ENCODE measurements at regions not wholly inside any gene's neighbourhood (a gene's known extent, or its start where the extent isn't known, plus 50 kb on each side); places are given as distances from the start of the nearest gene placed in this dataset.

DNA sequence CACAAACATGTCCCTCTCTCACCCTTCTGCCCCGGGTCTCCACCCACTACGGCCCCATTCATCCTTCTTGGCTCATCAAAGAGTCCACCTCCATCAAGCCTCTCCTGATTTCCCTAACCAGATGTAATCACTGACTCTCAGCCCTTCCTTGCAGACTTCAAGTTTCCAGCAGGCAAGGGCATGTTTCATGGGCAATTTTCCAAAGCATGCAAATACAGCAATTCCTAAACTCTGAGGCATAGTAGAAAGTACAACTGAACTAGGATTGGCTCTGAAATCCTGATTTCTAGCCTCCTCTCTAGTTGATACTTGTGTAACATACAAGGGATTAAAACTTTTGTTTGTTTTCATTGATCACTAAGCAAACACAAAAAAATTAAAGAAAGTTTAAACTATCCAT is 109.1 kb upstream of the GADD45A start:
- intact Hi-C loops (cut with DNase I), result no loop called here
- ATAC-seq (ENCODE audit: poor library complexity), result no peak
- DNase-seq, result no peak

GRCh38 chr1:67576474-67576873 is 108.5 kb upstream of the GADD45A start:
- DNase-seq (no peak), ATAC-seq (ENCODE audit: poor library complexity) (no peak)
- intact Hi-C loops (cut with DNase I), result no loop called here

- no peak for DNase-seq
- intact Hi-C loops (cut with DNase I), result no loop called here
- ATAC-seq (ENCODE audit: poor library complexity), result no peak
Measured at GRCh38 chr1:67577646-67578045, 107.4 kb upstream of the GADD45A start.

- ATAC-seq (ENCODE audit: poor library complexity), result peak; percentile 49
- intact Hi-C loops (cut with DNase I), result no loop called here
- DNase-seq, result no peak
Measured at GRCh38 chr1:67578397-67579020, 106.5 kb upstream of the GADD45A start.

GRCh38 chr1:67579623-67580394 is 105.2 kb upstream of the GADD45A start:
- no peak for ATAC-seq (ENCODE audit: poor library complexity)
- intact Hi-C loops (cut with DNase I), result no loop called here

GRCh38 chr1:67580691-67581403 is 104.2 kb upstream of the GADD45A start:
- no peak for DNase-seq
- intact Hi-C loops (cut with DNase I), result no loop called here
- no peak for ATAC-seq (ENCODE audit: poor library complexity)

More at GRCh38 chr1:67579623-67580394, 105.2 kb upstream of the GADD45A start:
- DNase-seq, result no peak

- intact Hi-C loops (cut with DNase I), result no loop called here
- ATAC-seq (ENCODE audit: poor library complexity) (peak; percentile 29), DNase-seq (no peak)
Measured at GRCh38 chr1:67582625-67583461, 102.2 kb upstream of the GADD45A start.

DNA sequence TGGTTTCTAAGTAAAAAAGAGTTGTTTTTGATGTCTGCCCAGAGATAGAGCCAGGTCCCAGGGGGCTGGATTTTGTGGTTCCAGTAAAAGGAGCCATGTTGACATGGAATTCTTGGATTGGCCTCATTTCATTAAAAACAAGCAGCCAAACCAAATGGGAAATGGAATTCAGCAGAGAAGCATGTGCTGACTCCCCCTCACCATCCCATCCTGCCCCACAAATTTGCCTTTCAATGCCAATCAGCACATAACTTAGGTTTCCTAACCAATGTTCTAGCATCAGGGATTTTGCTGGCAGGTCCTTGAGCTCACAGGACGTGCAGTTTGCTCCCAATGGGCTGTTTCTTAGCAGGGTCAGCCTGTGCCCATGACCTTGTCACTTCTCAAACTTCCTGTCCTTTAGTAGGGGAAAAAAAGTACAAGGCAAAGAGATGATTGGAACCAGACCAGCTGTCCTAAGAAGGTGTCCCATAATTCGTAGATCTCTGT is 101.5 kb upstream of the GADD45A start:
- no peak for DNase-seq
- intact Hi-C loops (cut with DNase I), result no loop called here
- ATAC-seq (ENCODE audit: poor library complexity), result no peak

DNA sequence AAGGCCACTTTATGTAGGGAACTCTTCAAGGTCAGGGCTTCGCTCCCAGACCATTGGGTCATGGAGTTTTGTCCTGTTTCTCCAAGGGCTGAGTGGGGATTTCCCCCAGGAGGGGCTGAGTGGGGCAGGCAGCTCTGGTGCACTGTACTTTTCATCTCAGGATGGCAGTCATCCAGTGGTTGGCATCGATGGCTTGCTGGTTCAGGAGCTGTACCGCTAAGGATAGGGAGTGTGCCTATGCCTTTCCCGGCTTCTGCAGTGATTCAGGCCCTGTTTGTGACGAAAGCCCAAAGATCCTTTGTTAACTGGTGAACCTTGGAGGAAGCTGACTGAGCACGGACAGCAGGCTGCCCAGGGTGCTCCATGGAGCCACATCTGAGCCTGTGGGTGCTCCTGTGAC is 100.1 kb upstream of the GADD45A start:
- ATAC-seq (ENCODE audit: poor library complexity) (peak; percentile 66), DNase-seq (no peak)

GRCh38 chr1:67586596-67586995 is 98.4 kb upstream of the GADD45A start:
- ATAC-seq (ENCODE audit: poor library complexity) (no peak), DNase-seq (no peak)
- intact Hi-C loops (cut with DNase I), result no loop called here

More for the DNA sequence above, 100.1 kb upstream of the GADD45A start:
- intact Hi-C loops (cut with DNase I), result no loop called here

- DNase-seq, result no peak
- intact Hi-C loops (cut with DNase I), result no loop called here
- no peak for ATAC-seq (ENCODE audit: poor library complexity)
Measured at GRCh38 chr1:67588178-67588855, 96.7 kb upstream of the GADD45A start.

DNA sequence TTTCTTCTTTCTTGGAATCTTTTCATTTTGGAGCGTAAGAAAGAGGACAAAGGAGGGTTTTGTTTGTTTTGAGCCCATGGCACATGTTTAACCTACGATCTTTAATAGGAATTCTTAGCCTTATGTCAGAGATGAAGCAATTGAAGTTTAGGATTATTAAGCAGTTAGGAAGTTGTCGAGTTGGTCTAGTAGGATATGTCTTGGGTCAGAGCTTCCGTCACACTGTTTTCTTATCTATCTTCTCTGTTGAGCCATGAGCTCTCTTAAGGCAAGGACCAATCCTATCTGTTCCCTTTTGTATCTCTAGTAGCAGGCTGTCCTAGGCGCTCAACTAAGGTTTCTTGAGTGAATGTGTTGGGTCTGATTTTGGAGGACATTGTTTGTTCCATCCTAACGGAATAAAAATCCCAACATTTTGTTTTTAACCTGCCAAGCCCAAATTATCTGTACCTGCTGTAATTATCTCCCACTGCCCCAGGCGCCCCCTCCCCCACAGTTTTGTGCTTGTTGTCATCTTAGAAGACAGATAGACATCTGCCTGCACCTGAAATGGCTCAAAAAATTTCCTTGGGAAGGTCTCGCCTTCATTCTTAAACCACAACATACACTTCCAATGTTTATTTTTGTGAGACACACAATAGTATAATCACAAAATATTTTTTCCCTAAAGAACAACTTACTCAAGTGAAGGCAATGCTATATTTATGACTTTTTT is 95.3 kb upstream of the GADD45A start:
- no peak for DNase-seq

DNA sequence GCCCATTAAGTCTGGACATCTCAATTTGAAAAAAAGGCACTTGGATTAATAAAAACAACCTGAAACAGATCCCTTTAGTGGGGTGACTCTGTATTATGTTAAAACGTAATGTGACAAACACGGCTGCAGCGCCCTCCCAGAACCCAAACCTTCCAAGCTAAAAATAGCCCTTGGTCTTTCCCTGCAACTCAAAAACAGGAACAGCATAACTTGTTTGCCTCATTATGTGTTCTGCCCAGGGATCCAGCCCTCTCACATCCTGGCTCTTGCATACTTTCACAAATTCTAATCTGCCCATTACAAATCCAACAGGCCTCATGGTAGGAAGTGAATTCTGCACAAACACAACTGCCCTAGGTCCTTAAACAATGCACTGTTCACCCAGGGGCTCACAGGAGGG is 94.7 kb upstream of the GADD45A start:
- intact Hi-C loops (cut with DNase I), result no loop called here
- peak; percentile 83 for ATAC-seq (ENCODE audit: poor library complexity)
- no peak for DNase-seq

More for the DNA sequence above, 95.3 kb upstream of the GADD45A start:
- ATAC-seq (ENCODE audit: poor library complexity), result no peak
- intact Hi-C loops (cut with DNase I), result no loop called here

GRCh38 chr1:67594764-67595163 is 90.2 kb upstream of the GADD45A start:
- intact Hi-C loops (cut with DNase I), result no loop called here
- ATAC-seq (ENCODE audit: poor library complexity), result no peak
- DNase-seq, result no peak

DNA sequence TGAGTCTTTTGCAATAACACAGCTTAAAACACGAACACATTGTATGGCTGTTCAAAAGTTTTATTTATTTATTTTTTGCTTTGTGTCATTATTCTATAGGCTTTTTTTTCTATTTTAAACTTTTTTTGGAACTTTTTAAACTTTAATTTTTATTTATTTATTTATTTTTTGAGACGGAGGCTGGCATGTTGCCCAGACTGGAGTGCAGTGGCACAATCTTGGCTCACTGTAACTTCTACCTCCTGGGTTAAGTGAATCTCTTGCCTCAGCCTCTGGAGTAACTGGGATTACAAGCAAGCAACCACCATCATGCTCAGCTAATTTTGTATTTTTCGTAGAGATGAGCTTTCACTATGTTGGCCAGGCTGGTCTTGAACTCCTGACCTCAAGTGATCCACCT is 88.3 kb upstream of the GADD45A start:
- intact Hi-C loops (cut with DNase I), result no loop called here
- DNase-seq (no peak), ATAC-seq (ENCODE audit: poor library complexity) (no peak)

DNA sequence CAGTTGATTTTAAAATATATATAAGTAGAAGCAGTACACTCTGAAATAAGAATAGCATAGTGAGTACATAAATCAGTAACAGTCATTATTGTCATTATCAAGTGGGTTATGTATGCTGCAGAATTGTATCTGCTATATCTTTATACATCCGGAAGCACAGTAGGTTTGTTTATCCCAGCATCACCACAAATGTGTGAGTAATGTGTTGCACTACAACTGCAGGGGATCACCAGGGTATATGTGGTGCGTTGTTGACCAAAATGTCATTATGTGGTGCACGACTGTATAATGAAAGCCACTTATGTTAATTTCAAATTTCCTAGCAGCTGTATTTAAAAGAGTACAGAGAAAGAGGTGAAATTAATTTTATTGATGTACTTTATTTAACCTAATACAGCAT is 87.7 kb upstream of the GADD45A start:
- ATAC-seq (ENCODE audit: poor library complexity), result no peak
- intact Hi-C loops (cut with DNase I), result no loop called here
- no peak for DNase-seq

- ATAC-seq (ENCODE audit: poor library complexity) (peak; percentile 83), DNase-seq (no peak)
- intact Hi-C loops (cut with DNase I), result no loop called here
Measured at GRCh38 chr1:67599085-67599484, 85.9 kb upstream of the GADD45A start.

DNA sequence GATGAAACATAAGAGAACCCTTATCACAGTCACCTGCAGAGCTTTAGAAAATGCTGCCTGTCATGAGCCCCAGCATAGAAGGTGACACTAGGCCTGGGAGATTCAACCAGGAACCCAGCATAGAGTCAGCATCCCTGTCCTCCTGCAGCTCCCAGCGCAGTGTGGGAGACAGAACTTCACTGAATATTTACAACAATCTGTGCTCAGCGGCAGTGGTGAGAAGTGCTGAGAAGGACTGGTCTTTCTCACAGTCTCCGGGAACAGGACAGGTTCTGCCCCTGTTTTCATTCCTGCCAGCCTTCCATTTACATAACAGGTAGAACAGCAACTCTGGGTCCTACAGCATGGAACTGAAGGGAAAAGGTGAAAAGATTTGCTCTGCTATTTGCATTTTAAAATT is 83.5 kb upstream of the GADD45A start:
- no peak for ATAC-seq (ENCODE audit: poor library complexity)
- intact Hi-C loops (cut with DNase I), result no loop called here

More for the DNA sequence above, 83.5 kb upstream of the GADD45A start:
- DNase-seq, result no peak

Measured in Right ventricle myocardium superior (tissue), 1 donor.